Fibroblast of villous mesenchyme (primary cell): ENCODE measurements at regions not wholly inside any gene's neighbourhood (a gene's known extent, or its start where the extent isn't known, plus 50 kb on each side); places are given as distances from the start of the nearest gene placed in this dataset.

Source experiments
- DNase-seq: peaks from one replicate; pipeline ENCODE4 v3.0.0-alpha.2; 2010; ENCODE audit warnings: low read depth
- H3K4me3 ChIP-seq: 2 replicates; pipeline ENCODE4 v1.5.1; 2011; ENCODE audit warnings: low read depth, mild to moderate bottlenecking, low read length
- CTCF ChIP-seq: IDR thresholded peaks from 2 replicates; pipeline ENCODE4 v1.5.1; 2012; ENCODE audit warnings: low read depth, mild to moderate bottlenecking, low read length; ENCODE audit not compliant: insufficient read depth

DNA sequence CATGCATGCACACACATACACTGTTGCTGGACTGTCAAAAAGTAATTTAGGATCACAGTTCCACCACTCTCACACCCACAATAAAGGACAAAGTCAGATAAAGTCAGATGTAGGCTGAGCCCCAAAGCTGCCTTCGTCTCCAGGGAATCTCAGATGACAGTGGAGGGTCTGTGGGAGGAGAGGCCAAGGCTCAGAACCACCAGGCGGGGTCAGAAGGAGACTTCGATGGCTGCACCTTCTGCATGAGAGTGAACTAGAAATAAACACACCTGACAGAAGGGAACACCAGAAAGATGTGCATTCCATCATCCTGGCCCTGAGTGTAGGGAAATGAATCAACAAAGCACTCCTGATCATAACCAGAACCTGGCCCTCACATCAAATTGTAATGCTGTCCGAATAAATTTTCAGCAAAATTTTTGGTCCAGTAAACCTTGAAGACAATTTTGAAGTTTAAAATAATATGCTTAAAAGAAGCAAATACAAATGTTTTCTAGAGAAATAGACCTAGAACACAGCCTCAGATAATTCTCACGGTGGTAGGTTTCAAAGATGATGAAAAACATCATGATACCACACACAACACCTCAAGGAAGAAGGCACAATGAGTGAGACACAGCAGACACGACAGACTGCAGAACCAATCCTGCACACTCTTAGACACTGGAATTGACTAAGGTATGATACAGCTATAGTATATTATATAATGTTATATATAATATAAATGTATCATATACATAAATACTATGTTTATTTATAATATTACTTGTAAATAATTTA lies 269.8 kb upstream of the KLF6 start:
- DNase-seq: no peak
- no peak overlapping the region for H3K4me3 ChIP-seq
- TF ChIP-seq CTCF: no peak

- peak; percentile 57 for DNase-seq
- H3K4me3 ChIP-seq: no peak overlapping the region
- TF ChIP-seq CTCF: no peak
These were observed 268.9 kb upstream of the KLF6 start for GRCh38 chr10:4053940-4054339.

GRCh38 chr10:4051641-4052151 lies 266.7 kb upstream of the KLF6 start:
- peak overlapping the region; percentile 42 for H3K4me3 ChIP-seq
- no peak for TF ChIP-seq CTCF
- DNase-seq: no peak

- H3K4me3 ChIP-seq: peak overlapping the region; percentile 42
- no peak for TF ChIP-seq CTCF
- DNase-seq: peak; percentile 76
These were observed 266.1 kb upstream of the KLF6 start for GRCh38 chr10:4051011-4051640.

GRCh38 chr10:4050061-4050460 lies 265.1 kb upstream of the KLF6 start:
- no peak for DNase-seq
- TF ChIP-seq CTCF: no peak
- H3K4me3 ChIP-seq: no peak overlapping the region

DNA sequence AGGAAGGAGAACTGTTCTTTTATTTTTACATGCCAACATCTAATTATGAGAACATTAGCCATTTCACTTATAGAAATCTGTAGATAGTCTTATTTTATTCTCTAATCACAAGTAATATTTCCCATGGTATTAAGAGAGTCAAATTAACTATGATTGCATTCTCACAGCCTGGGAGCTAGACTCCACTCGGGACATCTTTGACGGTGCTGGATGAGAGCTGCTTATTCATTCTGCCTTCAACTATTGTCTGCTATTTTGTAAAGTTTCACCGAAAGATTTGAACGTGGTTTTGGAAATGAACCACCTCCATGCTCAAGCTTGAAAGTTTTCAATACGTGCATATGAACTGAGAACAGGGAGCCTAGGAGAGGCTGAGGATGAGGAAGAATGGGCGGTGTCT lies 264.3 kb upstream of the KLF6 start:
- no peak for DNase-seq
- no peak for TF ChIP-seq CTCF
- no peak overlapping the region for H3K4me3 ChIP-seq
